ENCODE measurements at regions not wholly inside any gene's neighbourhood (a gene's known extent, or its start where the extent isn't known, plus 50 kb on each side); places are given as distances from the start of the nearest gene placed in this dataset.

GRCh38 chr6:48236375-48236774 is 125.4 kb upstream of the PTCHD4 start:
- TF ChIP-seq, protein P1, sequence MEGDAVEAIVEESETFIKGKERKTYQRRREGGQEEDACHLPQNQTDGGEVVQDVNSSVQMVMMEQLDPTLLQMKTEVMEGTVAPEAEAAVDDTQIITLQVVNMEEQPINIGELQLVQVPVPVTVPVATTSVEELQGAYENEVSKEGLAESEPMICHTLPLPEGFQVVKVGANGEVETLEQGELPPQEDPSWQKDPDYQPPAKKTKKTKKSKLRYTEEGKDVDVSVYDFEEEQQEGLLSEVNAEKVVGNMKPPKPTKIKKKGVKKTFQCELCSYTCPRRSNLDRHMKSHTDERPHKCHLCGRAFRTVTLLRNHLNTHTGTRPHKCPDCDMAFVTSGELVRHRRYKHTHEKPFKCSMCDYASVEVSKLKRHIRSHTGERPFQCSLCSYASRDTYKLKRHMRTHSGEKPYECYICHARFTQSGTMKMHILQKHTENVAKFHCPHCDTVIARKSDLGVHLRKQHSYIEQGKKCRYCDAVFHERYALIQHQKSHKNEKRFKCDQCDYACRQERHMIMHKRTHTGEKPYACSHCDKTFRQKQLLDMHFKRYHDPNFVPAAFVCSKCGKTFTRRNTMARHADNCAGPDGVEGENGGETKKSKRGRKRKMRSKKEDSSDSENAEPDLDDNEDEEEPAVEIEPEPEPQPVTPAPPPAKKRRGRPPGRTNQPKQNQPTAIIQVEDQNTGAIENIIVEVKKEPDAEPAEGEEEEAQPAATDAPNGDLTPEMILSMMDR (IDR thresholded peaks at IDR 0.05): no peak
- TF ChIP-seq ZFX (IDR thresholded peaks at IDR 0.05; ENCODE audit: borderline replicate concordance): no peak
